Osteoblast (primary cell): ENCODE measurements at regions not wholly inside any gene's neighbourhood (a gene's known extent, or its start where the extent isn't known, plus 50 kb on each side); places are given as distances from the start of the nearest gene placed in this dataset.

Source experiments
- DNase-seq: peaks from one replicate; pipeline ENCODE4 v3.0.0; 2011; ENCODE audit warnings: low spot score, mixed read lengths; ENCODE audit not compliant: insufficient read length; ENCODE audit errors: missing footprints
- H2AFZ ChIP-seq: 2 replicates; pipeline ENCODE4 v1.6.0; 2011; ENCODE audit warnings: mild to moderate bottlenecking, low read length
- H3K27ac ChIP-seq: 2 replicates; pipeline ENCODE4 v1.5.1; 2011; ENCODE audit warnings: mild to moderate bottlenecking, low read depth, low read length, moderate library complexity
- H3K27me3 ChIP-seq: 2 replicates; pipeline ENCODE4 v1.6.0; 2012; ENCODE audit warnings: mild to moderate bottlenecking, control low read depth, inconsistent platforms, low read length, moderate library complexity; ENCODE audit not compliant: insufficient read depth
- H3K36me3 ChIP-seq: 2 replicates; pipeline ENCODE4 v1.5.1; 2011; ENCODE audit warnings: mild to moderate bottlenecking, low read length, control low read depth, moderate library complexity; ENCODE audit not compliant: insufficient read depth
- H3K4me1 ChIP-seq: 2 replicates; pipeline ENCODE4 v1.5.1; 2011; ENCODE audit warnings: mild to moderate bottlenecking, low read length, control low read depth, moderate library complexity; ENCODE audit not compliant: insufficient read depth
- H3K4me2 ChIP-seq: 2 replicates; pipeline ENCODE4 v1.6.0; 2011; ENCODE audit warnings: mild to moderate bottlenecking, low read length; ENCODE audit not compliant: insufficient read depth
- H3K4me3 ChIP-seq: fragments of 200-600 bp; sonication (generic); 3 replicates; pipeline ENCODE4 v1.5.1; 2012; ENCODE audit warnings: mild to moderate bottlenecking, low read length, inconsistent platforms; ENCODE audit not compliant: insufficient read depth
- H3K79me2 ChIP-seq: 2 replicates; pipeline ENCODE4 v1.6.0; 2012; ENCODE audit warnings: mild to moderate bottlenecking, low read length, control low read depth, inconsistent platforms; ENCODE audit not compliant: insufficient read depth
- H3K9me3 ChIP-seq: 2 replicates; pipeline ENCODE4 v1.5.1; 2011; ENCODE audit warnings: low read depth, low read length, control low read depth
- H4K20me1 ChIP-seq: 2 replicates; pipeline ENCODE4 v1.6.0; 2012; ENCODE audit warnings: mild to moderate bottlenecking, low read length, control low read depth; ENCODE audit not compliant: insufficient read depth
- CTCF ChIP-seq: IDR thresholded peaks from 2 replicates; pipeline ENCODE4 v1.5.1; 2011; ENCODE audit warnings: mild to moderate bottlenecking, low read depth, low read length, moderate library complexity; ENCODE audit errors: extremely low read depth

GRCh38 chr20:57061051-57061900 lies 205.2 kb downstream of the BMP7 start:
- H3K9me3 ChIP-seq = no peaks in the 10 kb centered on the region
- H4K20me1 ChIP-seq = no peaks in the 10 kb centered on the region
- no peak overlapping the region for H3K4me3 ChIP-seq
- no peak overlapping the region for H3K27ac ChIP-seq
- no peaks in the 10 kb centered on the region for H3K27me3 ChIP-seq
- H3K4me2 ChIP-seq = no peak overlapping the region
- no peaks in the 10 kb centered on the region for H3K79me2 ChIP-seq
- peak; percentile 6 for TF ChIP-seq CTCF
- DNase-seq = no peak
- H3K36me3 ChIP-seq = no peaks in the 10 kb centered on the region
- H2AFZ ChIP-seq = no peak overlapping the region
- no peaks in the 10 kb centered on the region for H3K4me1 ChIP-seq

GRCh38 chr20:57062241-57062640 lies 204.2 kb downstream of the BMP7 start:
- Histone ChIP-seq H3K4me2 (no peak overlapping the region), H3K27ac (no peak overlapping the region), H3K4me1 (no peaks in the 10 kb centered on the region), H3K4me3 (no peak overlapping the region), H3K36me3 (no peaks in the 10 kb centered on the region), H3K27me3 (no peaks in the 10 kb centered on the region), H4K20me1 (no peaks in the 10 kb centered on the region), H3K9me3 (no peaks in the 10 kb centered on the region), H2AFZ (no peak overlapping the region), H3K79me2 (no peaks in the 10 kb centered on the region)
- TF ChIP-seq CTCF = no peak
- no peak for DNase-seq

- H2AFZ ChIP-seq = no peak overlapping the region
- H3K9me3 ChIP-seq = no peaks in the 10 kb centered on the region
- no peak overlapping the region for H3K4me2 ChIP-seq
- no peak overlapping the region for H3K4me3 ChIP-seq
- H3K27me3 ChIP-seq = no peaks in the 10 kb centered on the region
- H3K79me2 ChIP-seq = no peaks in the 10 kb centered on the region
- no peaks in the 10 kb centered on the region for H4K20me1 ChIP-seq
- no peak overlapping the region for H3K27ac ChIP-seq
- DNase-seq = no peak
- no peaks in the 10 kb centered on the region for H3K36me3 ChIP-seq
- no peak for TF ChIP-seq CTCF
- H3K4me1 ChIP-seq = no peaks in the 10 kb centered on the region
These were observed 203.7 kb downstream of the BMP7 start for GRCh38 chr20:57062696-57063270.

- no peaks in the 10 kb centered on the region for H3K4me1 ChIP-seq
These were observed 201.6 kb downstream of the BMP7 start for GRCh38 chr20:57064836-57065235.

More at GRCh38 chr20:57064836-57065235, 201.6 kb downstream of the BMP7 start:
- no peaks in the 10 kb centered on the region for H3K36me3 ChIP-seq
- no peaks in the 10 kb centered on the region for H4K20me1 ChIP-seq
- H2AFZ ChIP-seq = no peak overlapping the region
- no peaks in the 10 kb centered on the region for H3K27me3 ChIP-seq
- no peaks in the 10 kb centered on the region for H3K79me2 ChIP-seq
- H3K9me3 ChIP-seq = no peaks in the 10 kb centered on the region
- no peak for TF ChIP-seq CTCF
- no peak overlapping the region for H3K4me2 ChIP-seq
- no peak for DNase-seq
- H3K4me3 ChIP-seq = no peak overlapping the region
- no peak overlapping the region for H3K27ac ChIP-seq
